ENCODE measurements at regions not wholly inside any gene's neighbourhood (a gene's known extent, or its start where the extent isn't known, plus 50 kb on each side); places are given as distances from the start of the nearest gene placed in this dataset.

GRCh38 chr4:167943872-167944505, 148.3 kb upstream of the ANXA10 start:
- intact Hi-C loops (cut with DNase I) = no loop called here
- DNase-seq = no peak
- no peak overlapping the region for H3K27ac ChIP-seq
- no peaks in the 10 kb centered on the region for H3K9me3 ChIP-seq (replicated peaks in 1 of 3)
- no peak overlapping the region for H3K4me3 ChIP-seq
- H3K27me3 ChIP-seq = no peaks in the 10 kb centered on the region
- no peak for TF ChIP-seq POLR2A (IDR thresholded peaks at IDR 0.05)
- 48 to 58% (median 53%) methylated on average over 3 of the region's 3 CpGs for whole genome bisulfite sequencing, 4 donors
- H3K36me3 ChIP-seq (replicated peaks in 1 of 2) = no peaks in the 10 kb centered on the region
- H3K4me1 ChIP-seq (replicated peaks in 1 of 2) = no peaks in the 10 kb centered on the region

GRCh38 chr4:167944721-167945120, 147.6 kb upstream of the ANXA10 start:
- Histone ChIP-seq H3K4me3 (no peak overlapping the region), H3K27ac (no peak overlapping the region), H3K27me3 (no peaks in the 10 kb centered on the region), H3K4me1 (replicated peaks in 1 of 2) (no peaks in the 10 kb centered on the region), H3K36me3 (replicated peaks in 1 of 2) (no peaks in the 10 kb centered on the region), H3K9me3 (replicated peaks in 1 of 3) (no peaks in the 10 kb centered on the region)
- DNase-seq = no peak
- WGBS, 4 donors = 56 to 70% (median 67%) methylated on average over 2 of the region's 2 CpGs
- intact Hi-C loops (cut with DNase I) = no loop called here
- no peak for TF ChIP-seq CTCF (IDR thresholded peaks at IDR 0.05)
- no peak for TF ChIP-seq POLR2A (IDR thresholded peaks at IDR 0.05)

GRCh38 chr4:167955006-167955405, 137.3 kb upstream of the ANXA10 start:
- TF ChIP-seq CTCF (IDR thresholded peaks at IDR 0.05) (no peak), POLR2A (IDR thresholded peaks at IDR 0.05) (no peak)
- intact Hi-C loops (cut with DNase I) = no loop called here
- WGBS, 4 donors = 42 to 52% (median 50%) methylated on average over 2 of the region's 2 CpGs
- H3K27me3 ChIP-seq = no peaks in the 10 kb centered on the region
- H3K36me3 ChIP-seq (replicated peaks in 1 of 2) = no peaks in the 10 kb centered on the region
- H3K4me3 ChIP-seq = no peak overlapping the region
- no peak overlapping the region for H3K27ac ChIP-seq
- DNase-seq = no peak
- H3K4me1 ChIP-seq (replicated peaks in 1 of 2) = no peaks in the 10 kb centered on the region
- H3K9me3 ChIP-seq (replicated peaks in 1 of 3) = no peaks in the 10 kb centered on the region

GRCh38 chr4:167956676-167957075, 135.7 kb upstream of the ANXA10 start:
- TF ChIP-seq POLR2A (IDR thresholded peaks at IDR 0.05) (no peak), CTCF (IDR thresholded peaks at IDR 0.05) (no peak)
- Histone ChIP-seq H3K27me3 (no peaks in the 10 kb centered on the region), H3K4me3 (no peak overlapping the region), H3K9me3 (replicated peaks in 1 of 3) (no peaks in the 10 kb centered on the region), H3K36me3 (replicated peaks in 1 of 2) (no peaks in the 10 kb centered on the region), H3K27ac (no peak overlapping the region), H3K4me1 (replicated peaks in 1 of 2) (no peaks in the 10 kb centered on the region)
- DNase-seq = no peak
- intact Hi-C loops (cut with DNase I) = no loop called here

- H3K9me3 ChIP-seq (replicated peaks in 1 of 3) = no peaks in the 10 kb centered on the region
- no peaks in the 10 kb centered on the region for H3K4me1 ChIP-seq (replicated peaks in 1 of 2)
- TF ChIP-seq CTCF (IDR thresholded peaks at IDR 0.05) (no peak), POLR2A (IDR thresholded peaks at IDR 0.05) (no peak)
- WGBS, 4 donors = 68 to 86% (median 75%) methylated on average over 2 of the region's 2 CpGs
- intact Hi-C loops (cut with DNase I) = no loop called here
- no peaks in the 10 kb centered on the region for H3K27me3 ChIP-seq
- no peak overlapping the region for H3K27ac ChIP-seq
- no peak overlapping the region for H3K4me3 ChIP-seq
- DNase-seq = no peak
- no peaks in the 10 kb centered on the region for H3K36me3 ChIP-seq (replicated peaks in 1 of 2)
Measured at GRCh38 chr4:167964766-167965373, 127.5 kb upstream of the ANXA10 start.

Measured in adrenal gland (tissue), 9 donors.